GM12892 (cell line): ENCODE measurements at regions not wholly inside any gene's neighbourhood (a gene's known extent, or its start where the extent isn't known, plus 50 kb on each side); places are given as distances from the start of the nearest gene placed in this dataset.

Source experiments
- POLR2A ChIP-seq: IDR thresholded peaks from 2 replicates; pipeline ENCODE4 v1.6.1; 2011; ENCODE audit warnings: low read depth, low read length, control low read depth
- POLR2AphosphoS5 ChIP-seq: IDR thresholded peaks from 2 replicates; pipeline ENCODE4 v1.6.1; 2011; ENCODE audit warnings: low read depth, low read length, control low read depth
- TAF1 ChIP-seq: IDR thresholded peaks from 2 replicates; pipeline ENCODE4 v1.6.1; 2011; ENCODE audit warnings: low read depth, mild to moderate bottlenecking, control low read depth, low read length, borderline replicate concordance

DNA sequence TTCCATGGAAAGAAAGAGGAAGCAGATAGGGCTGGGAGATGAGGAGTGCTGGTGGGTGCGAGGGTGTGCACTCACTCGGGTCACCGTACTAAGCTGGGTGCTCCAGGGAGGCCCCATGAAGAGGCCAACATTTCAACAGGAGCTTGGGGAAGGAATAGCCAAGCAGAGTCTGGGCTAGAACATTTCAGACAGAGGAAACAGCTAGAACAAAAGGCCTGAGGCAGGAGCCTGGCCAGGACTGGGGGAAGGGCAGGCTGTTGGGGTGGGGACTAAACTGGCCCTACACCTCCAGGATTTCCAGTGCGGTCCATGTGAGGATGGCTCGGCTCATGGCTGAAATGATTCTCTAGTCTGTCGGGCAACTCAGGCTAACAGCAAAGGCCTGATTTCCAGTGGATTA lies 90.8 kb downstream of the ZFP36L2 start:
- no peak for TF ChIP-seq POLR2A
- TF ChIP-seq POLR2AphosphoS5, result no peak
- TF ChIP-seq TAF1, result no peak
